Activated T-helper 17 cell treated with anti-CD3 and anti-CD28 coated beads, Interleukin-2, amount 50 U/mL, for 72 hours (primary cell): ENCODE measurements at regions not wholly inside any gene's neighbourhood (a gene's known extent, or its start where the extent isn't known, plus 50 kb on each side); places are given as distances from the start of the nearest gene placed in this dataset.
"Not testable (repeated sequence)": the region's sequence is repeated elsewhere in the genome, so short reads cannot be mapped to it uniquely, and the experiment has no call there.

Source experiments
- ATAC-seq: fragments of 150-1000 bp; cut with Tn5 transposase; replicated peaks from 2 replicates; pipeline ENCODE4 v1.10.0; 2021; ENCODE audit warnings: mild to moderate bottlenecking, moderate library complexity
- H3K27ac Mint-ChIP-seq: one replicate; pipeline ENCODE4 v1.8.0; 2022; ENCODE audit warnings: mixed read lengths
- H3K27me3 Mint-ChIP-seq: one replicate; pipeline ENCODE4 v1.8.0; 2022; ENCODE audit warnings: mixed read lengths
- H3K36me3 Mint-ChIP-seq: one replicate; pipeline ENCODE4 v1.8.0; 2022; ENCODE audit warnings: low read depth, mild to moderate bottlenecking, mixed read lengths
- H3K4me1 Mint-ChIP-seq: one replicate; pipeline ENCODE4 v1.8.0; 2022; ENCODE audit warnings: mixed read lengths
- H3K4me3 Mint-ChIP-seq: one replicate; pipeline ENCODE4 v1.8.0; 2022; ENCODE audit warnings: mild to moderate bottlenecking, mixed read lengths
- H3K9me3 Mint-ChIP-seq: one replicate; pipeline ENCODE4 v1.8.0; 2022; ENCODE audit warnings: mixed read lengths

GRCh38 chr17:46411172-46411852, 49.7 kb upstream of the ARL17B start:
- ATAC-seq, result peak; percentile 96
- not testable (repeated sequence) for H3K27me3 Mint-ChIP-seq, H3K27ac Mint-ChIP-seq, H3K9me3 Mint-ChIP-seq, H3K36me3 Mint-ChIP-seq, H3K4me3 Mint-ChIP-seq, H3K4me1 Mint-ChIP-seq
